GM19025 (cell line): ENCODE measurements at regions not wholly inside any gene's neighbourhood (a gene's known extent, or its start where the extent isn't known, plus 50 kb on each side); places are given as distances from the start of the nearest gene placed in this dataset.
"Not testable (repeated sequence)": the region's sequence is repeated elsewhere in the genome, so short reads cannot be mapped to it uniquely, and the experiment has no call there.

Experiments
- ATAC-seq: cut with Tn5 transposase; IDR thresholded peaks from one replicate; pipeline ENCODE4 v1.9.1; 2021; ENCODE audit warnings: mild to moderate bottlenecking, low read depth, moderate library complexity; ENCODE audit not compliant: unreplicated experiment

DNA sequence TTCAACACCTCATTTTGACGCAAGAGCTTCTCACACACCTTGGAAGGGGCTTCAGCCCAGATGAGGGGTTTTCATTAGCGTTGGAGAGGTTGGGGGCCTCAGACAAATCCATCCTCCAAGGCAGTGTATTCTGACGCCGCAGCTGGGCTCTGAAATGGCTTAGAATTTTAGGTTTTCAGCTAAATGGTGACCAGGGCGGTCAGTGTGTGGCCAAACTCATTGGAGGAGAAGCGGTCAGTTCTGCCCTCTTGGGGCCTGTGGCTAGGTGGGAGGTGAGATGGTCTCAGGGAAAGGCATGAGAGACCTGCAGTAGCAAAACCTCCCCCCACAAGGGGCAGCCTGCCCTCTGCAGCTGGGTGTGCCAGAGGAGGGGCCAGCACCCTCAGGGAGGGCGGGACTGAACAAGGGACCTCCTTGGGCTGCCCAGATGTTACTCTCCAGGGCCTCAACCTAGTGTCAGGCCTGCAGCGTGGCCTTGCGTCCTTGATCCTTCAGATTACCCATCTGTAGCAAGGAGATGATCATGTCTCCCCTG lies 155.8 kb downstream of the URI1 start:
- no peak for ATAC-seq

- no peak for ATAC-seq
Observed at GRCh38 chr19:30102239-30102638, 160.2 kb downstream of the URI1 start.

DNA sequence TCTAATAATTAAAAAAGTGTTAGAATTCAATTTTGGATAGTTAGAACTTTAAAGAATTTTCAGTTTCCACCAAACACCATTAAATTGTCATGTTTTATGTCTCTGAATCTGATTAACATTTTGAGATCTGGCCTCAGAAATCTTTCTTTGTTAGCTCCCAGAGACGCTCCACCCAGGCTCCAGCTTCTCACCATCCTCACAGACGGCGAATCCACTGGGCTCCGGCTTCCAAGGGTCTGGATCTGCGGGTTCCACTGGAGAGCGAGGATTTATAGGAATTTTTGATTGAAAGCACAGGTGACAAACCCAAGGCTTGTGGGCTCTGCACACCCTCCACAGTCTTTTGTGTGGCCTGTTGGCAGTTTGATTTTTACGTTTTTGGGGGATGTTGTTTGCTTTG lies 160.6 kb downstream of the URI1 start:
- ATAC-seq = no peak

DNA sequence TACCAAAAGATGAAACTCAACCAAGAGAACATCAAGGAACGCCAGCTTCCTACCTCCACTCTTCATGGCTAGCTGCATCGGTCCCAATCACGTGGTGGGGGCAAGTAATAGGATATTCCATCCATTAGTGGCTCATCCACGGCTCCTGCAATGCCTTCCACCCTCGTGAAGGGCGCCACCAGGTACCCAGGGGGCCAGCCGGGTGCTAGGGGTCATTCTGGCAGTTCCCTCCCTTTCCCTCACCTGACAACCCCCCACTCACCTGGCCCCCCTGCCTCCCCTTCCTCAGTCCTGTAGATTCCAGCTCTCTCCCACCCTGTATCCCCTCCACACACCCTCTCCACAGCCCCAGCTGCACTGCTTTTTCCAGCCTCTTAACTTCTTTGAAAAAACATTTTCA lies 161.9 kb downstream of the URI1 start:
- ATAC-seq = no peak

DNA sequence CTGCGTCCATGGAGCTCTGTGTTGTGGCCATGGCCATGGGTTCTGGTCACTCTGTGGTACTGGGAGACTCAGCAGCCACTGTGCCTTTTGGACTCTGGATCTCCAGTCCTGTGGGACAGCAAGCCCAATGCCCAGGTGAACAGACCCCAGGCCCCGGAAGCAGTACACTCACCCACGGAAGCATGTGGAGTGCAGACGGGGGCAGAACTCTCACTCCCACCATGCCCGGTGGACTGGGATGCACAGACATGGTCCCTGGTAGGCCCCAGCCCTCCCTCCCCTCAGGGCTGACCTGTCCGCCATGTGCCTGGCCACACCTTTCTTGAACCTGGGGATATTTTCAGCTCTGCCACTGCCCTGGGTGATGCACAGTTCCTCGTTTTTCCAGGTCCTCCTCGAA lies 163.3 kb downstream of the URI1 start:
- no peak for ATAC-seq

DNA sequence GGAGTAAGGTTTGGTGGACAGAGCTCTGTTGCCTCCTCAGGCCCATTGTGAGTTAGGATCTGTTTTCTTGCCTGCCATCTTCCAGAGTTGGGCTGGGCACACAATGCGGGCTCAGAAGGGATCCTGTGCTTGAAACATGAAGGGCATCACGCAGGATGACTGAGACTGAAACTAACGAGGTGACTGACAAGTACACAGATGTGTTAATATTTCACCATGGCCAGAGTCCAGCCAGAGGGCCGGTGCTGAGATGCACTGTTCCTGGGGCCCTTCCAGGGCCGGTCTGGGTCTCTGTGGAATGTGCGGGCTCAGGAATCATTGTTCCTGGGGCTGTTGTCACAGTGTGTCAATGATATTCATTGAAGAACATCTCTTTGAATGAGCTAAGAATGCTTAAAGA lies 163.7 kb downstream of the URI1 start:
- no peak for ATAC-seq

- ATAC-seq = no peak
Observed at GRCh38 chr19:30106417-30107095, 164.5 kb downstream of the URI1 start.

GRCh38 chr19:30107251-30107650 lies 165.2 kb downstream of the URI1 start:
- no peak for ATAC-seq

DNA sequence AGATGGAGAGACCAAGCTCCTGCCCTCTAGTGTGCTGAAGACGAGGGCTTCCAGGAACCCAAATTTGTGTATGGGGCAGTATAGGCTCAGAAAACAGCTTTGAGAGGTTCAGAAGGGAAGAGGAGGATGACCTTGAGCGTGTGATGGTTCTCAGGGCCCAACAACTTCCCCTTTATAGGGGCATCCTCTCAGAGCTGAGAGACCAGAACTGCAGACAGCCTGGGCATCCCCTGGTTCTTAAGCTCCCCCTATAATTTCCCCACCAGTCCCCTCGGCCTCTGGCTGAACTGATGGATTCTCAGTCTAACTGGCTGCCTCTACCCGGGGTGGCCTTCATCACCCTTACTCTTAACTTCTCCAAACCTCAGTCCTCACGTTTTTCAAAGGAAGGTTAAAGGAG lies 167.5 kb downstream of the URI1 start:
- ATAC-seq = no peak

DNA sequence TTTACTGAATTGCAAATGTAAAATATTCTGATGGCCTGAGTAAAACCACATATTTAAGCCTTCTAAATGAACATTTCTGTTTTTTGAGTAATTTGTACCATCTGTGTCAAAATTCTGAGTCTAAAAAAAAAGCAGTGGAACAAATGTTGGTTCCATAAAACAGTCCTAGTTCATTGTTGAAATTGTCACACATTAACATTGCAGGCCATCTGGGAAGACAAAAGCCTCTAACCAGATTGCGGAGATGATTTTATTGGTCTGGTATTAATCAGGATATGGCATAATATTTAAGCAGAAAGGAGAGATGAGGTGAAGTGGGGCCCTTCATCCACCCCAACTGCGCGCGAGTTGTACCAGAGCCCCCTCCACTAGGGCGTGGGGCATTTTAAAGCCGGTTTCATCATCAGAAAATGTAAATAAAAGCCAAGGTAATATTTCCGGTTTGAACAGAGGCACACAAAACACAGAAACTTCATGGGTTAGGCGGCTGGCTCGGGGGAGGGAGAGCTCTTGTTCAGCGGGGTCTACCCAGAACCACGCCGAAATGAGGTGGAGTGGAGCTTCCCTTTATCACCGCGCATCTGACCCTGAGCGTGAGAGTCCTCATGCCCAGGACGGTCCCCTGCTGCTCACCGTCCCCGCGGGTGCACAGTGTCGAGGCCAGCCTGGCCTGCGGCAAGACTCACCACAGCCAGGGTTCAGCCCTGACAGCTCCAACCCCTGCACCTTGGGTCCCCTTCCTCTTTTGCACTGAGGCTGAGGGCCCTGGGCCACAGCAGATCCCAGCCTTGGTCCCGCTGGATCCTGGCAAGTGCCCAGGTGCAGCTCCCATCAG lies 169.2 kb downstream of the URI1 start:
- no peak for ATAC-seq

DNA sequence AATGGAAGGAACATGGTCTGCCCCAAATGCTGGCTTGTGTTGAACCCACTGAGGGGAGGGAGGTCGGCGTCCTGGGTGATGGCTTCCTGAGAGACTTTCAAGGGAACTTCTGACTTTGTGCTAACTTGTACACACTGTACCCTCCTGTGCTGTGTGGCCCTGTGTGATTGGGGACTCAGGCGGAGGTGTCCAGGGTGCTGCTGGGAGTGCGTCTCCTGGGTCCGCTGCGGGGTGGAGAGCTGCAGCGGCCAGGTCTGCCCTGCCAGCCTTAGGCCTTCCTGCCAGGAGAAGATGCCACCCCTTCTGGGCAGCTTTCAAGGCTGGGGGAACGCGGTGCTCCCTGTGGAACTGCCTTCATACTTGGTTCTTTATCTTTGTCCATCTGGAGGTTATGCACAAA lies 170.1 kb downstream of the URI1 start:
- no peak for ATAC-seq

DNA sequence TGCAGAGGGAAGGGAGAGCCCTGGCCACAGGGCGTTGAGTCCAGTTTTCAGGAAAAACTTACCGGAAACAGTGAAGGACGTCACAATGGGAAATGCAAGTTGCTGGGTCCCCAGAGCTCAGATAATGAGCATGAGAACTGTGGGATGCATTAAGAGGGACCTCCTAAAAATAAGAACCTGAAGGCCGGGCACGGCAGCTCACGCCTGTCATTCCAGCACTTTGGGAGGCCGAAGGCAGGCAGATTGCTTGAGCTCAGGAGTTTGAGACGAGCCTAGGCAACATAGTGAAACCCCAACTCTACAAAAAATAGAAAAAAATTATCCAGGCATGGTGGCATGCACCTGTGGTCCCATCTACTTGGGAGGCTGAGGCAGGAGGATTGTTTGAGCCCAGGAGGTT lies 170.6 kb downstream of the URI1 start:
- ATAC-seq = no peak

GRCh38 chr19:30113186-30113585 lies 171.1 kb downstream of the URI1 start:
- ATAC-seq = no peak

GRCh38 chr19:30114095-30114494 lies 172.1 kb downstream of the URI1 start:
- ATAC-seq = not testable (repeated sequence)

GRCh38 chr19:30115947-30116346 lies 173.9 kb downstream of the URI1 start:
- no peak for ATAC-seq

- no peak for ATAC-seq
Observed at GRCh38 chr19:30116530-30116929, 174.5 kb downstream of the URI1 start.

DNA sequence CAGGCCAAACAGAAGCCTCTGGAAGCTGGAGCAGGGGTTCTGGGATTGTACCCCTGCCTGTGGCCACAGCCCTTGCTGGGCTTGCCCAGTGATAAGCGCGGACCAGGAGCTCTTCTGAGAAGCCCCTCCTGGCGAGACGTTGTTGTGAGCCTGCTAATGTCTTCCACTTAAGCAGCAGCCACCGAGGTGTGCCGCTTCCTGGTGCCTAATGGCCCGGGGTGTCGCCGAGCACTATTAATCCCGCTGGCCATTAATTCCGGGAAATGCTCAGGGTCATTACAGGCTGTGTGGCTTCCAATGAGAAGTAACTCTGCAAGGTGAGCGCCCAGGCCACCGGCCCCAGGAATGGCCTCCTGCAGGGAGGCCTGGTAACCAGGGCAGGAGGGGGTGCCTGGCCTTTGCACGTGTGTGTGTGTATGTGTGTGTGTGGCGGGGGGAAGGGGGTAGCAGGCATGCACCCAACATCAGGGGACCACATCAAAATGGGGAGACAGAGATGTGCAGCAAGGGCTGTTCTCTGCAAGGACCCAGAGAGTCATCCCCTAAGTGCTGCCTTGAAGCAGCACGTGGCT lies 175.0 kb downstream of the URI1 start:
- no peak for ATAC-seq

DNA sequence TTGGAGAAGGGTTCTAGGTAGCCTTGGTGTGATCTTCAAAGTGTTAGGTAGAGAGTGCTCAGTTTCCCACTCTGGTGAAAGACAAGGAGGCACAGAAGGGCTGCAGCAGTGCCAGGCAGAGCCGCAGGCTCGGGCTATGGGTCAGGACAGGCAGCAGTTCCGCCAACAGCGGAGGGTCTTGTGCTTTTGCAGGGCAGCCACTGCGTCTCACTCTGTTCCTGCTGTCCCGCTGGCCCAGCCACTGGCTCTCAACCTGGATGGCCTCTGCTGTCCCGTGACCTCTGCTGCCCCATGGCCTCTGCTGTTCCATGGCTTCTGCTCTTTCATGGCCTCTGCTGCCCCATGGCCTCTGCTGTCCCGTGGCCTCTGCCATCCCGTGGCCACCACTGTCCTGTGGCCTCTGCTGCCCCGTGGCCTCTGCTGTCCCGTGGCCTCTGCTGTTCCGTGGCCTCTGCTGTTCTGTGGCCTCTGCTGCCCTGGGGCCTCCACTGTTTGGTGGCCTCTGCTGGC lies 175.7 kb downstream of the URI1 start:
- no peak for ATAC-seq

DNA sequence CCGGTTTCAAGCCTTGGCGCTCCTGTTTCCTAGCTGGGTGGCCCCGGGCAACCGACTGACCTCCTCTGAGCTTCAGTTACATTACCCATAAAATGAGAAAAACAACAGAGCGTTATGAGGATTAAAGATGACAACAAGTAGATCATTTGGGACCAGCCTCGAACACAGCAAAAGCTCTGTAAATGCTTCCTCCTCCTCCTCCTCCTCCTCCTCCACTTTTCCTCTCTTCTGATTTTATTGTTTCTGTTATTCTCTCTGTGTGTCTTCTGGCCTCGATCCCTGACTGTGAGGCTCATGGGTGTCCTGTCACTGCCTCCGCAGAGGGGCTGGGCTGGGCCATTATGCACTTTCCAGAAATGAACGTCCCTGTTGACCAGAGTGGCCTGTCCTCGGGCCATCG lies 176.2 kb downstream of the URI1 start:
- no peak for ATAC-seq

DNA sequence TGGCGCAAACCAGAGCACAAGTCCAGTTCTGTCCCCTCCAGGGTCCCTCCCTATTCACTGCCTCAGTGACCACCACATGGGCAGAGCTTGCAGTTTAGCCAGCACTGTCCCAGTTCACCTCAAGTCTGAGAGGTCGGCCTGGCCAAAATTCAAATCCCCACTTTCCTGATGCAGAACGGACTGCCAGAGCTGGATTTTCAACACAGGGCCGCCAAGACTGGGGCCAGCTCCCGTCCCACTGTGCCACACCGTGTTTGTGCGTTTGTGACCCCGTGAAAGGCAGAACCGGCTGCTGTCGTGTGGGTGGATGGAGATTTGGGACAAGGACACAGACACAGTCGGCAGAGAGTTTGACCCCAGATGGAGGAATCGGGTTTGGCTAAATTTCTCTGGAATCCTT lies 176.7 kb downstream of the URI1 start:
- no peak for ATAC-seq

GRCh38 chr19:30119180-30119908 lies 177.3 kb downstream of the URI1 start:
- no peak for ATAC-seq
